GM19455 (cell line): ENCODE measurements at regions not wholly inside any gene's neighbourhood (a gene's known extent, or its start where the extent isn't known, plus 50 kb on each side); places are given as distances from the start of the nearest gene placed in this dataset.
"Not testable (repeated sequence)": the region's sequence is repeated elsewhere in the genome, so short reads cannot be mapped to it uniquely, and the experiment has no call there.

Experiments
- ATAC-seq: cut with Tn5 transposase; IDR thresholded peaks from one replicate; pipeline ENCODE4 v1.9.1; 2021; ENCODE audit not compliant: unreplicated experiment

DNA sequence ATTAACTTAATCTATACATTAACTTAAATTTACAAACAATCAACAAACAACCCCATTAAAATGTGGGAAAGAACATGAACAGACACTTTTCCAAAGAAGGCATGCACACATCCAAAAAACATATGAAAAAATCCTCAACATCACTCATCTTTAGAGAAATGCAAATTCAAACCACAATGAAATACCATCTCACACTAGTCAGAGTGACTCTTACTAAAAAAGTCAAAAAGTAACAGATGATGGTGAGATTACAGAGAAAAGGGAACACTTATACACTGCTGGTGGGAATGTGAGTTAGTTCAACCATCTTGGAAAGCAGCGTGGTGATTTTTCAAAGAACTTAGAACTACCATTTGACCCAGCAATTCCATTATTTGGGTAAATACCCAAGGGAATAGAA lies 759.2 kb upstream of the SLITRK1 start:
- no peak for ATAC-seq

DNA sequence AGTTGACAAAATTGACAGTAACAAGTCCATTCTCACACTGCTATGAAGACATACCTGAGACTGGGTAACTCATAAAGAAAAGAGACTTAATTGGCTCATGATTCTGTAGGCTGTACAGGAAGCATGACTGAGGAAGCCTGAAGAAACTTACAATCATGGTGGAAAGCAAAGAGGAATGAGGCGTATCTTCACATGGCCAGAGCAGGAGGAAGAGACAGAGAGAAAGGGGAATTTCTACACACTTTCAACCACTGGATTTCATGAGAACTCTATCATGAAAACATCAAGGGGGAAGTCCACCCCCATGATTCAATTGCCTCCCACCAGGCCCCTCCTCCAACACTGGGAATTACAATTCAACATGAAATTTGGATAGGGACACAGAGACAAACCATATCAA lies 758.4 kb upstream of the SLITRK1 start:
- ATAC-seq: no peak

DNA sequence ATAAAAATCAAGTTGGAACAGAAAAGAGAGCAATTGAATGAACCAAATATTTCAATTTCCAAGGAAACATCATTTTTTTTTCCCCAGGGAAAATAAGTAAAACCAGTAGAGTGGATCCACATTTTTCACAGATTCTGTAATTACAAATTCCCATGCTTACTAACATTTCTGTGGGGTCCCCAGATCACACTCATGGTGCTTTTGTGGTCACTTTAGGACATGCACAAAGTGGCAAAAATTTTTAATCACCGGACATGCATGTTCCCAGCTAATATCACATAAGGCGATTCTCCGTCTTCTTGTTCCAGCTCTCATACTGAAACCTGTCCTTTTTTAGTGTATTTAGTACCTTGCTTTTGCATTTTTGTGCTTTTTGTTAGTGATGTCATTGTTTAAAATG lies 748.2 kb upstream of the SLITRK1 start:
- no peak for ATAC-seq

DNA sequence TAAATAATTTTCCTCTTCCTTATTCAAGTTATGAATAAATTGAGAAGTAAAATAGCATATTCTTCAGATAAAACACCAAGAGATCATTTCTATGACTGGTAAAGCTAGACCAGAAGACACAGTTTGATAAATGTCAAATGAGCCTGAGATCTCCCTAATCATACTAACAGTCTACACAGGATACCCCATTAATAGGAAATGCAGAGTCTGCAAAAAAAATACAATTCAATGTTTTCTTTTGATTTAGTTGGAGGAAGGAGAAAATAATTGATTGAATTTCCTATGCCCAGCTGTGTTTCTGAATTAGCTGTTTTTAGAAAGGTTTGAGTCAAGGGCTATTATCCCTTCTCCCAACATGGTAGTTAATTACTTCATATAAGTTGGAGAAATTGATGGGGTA lies 734.6 kb upstream of the SLITRK1 start:
- no peak for ATAC-seq

DNA sequence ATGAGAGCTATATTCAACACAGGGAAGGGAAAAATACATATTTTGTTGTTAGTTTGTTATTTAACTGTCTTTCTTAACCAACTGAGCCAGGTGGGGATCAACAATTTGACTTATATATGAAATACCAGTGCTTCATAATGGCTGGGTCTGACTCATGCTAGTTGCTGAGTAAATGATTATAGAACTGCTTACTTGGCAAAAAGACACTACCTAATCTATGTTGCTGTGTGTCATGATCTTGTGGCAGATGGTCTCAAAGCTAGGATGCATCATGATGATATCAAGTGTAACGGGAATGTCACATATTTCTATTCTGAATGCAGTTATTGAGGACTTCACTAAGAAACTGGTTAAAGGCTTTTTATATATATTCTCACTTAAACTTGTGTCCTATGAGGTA lies 727.4 kb upstream of the SLITRK1 start:
- no peak for ATAC-seq

DNA sequence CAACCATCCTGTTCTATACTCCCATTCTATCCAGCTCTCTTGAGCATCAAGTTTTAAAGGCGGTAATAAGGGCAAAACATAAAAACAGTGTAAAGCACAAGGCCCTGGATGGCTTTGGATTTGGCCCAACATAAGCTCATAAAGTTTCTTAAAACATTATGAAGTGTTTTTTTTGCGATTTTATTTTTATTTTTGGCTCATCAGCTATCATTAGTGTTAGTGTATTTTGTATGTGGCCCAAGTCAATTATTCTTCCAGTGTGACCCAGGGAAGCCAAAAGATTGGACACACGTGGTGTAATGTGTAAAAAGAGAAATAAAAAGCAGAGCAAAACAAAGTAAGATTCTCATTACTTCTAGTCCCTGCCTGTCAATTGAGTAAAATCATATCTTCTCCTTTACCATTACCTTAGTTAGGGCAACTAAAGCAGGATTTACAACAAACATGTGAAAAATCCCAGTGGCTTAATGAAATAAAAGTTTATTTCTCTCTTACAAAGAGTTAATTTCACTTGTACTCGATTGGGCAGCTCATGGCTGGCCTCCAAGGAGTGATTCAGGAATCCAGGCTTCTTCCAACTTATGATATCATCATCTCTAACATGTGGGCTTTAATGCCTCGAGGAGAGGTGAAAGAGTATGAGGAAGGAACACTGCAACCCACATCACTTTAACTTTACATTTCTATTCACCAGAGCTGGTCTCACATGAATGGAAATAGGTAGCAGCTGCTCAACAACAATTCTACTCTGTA lies 725.2 kb upstream of the SLITRK1 start:
- ATAC-seq: no peak

DNA sequence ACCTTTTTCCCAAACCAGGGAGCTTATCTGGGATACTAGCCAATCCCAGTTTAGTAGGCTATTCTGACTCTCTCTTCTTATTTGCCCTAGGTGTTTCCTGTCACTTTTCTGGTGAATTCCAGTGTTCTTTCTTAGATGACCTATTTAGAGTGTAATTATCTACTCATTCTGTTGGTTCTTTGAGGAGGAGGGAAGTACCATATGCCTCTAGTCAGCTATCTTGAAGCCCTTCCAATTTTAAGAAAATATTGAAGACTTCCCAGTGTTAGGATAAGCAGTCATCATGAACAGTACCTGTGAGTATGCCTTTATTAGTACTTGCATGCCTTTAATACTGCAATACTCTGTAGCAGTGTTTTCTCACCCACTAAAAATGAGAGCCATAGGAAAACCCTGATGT lies 724.3 kb upstream of the SLITRK1 start:
- ATAC-seq: no peak

DNA sequence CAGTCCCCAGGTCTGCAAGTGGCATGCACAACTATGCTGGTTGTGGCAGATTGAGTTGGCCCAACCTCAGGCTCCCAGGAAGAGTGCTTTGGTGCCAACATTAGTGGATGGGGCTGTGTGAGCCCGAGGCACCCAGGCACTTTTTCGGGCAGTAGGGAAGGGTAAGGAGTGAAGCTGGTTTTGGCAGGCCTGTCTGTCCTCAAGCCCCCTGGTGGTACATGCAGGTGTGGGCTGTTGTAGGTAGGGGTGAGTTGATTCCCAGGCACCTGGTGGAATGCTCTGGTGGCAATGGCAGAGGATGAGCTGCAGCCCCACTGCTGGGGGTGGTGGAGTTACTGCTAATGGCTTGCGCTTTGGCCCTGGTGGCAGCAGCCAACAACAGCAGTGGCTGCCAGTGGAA lies 723.7 kb upstream of the SLITRK1 start:
- no peak for ATAC-seq

DNA sequence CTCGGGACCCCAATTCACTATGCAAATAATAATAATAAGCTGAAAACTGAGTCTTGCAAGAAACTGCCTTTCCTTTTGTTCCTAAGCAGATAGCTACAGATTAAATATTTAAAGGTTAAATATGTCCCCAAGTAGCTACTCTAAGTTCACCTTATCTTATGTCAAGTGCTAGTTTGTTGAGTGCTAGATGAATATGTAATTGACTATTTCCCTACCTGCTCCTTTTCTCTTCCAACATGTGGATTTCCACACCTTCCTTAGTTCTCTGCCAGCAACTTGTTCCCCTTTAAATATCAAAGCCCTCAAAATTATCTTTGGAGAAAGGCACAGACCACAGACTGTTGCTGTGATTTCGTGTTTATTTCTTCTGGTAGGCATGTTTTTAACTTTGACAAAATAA lies 709.2 kb upstream of the SLITRK1 start:
- ATAC-seq: no peak

DNA sequence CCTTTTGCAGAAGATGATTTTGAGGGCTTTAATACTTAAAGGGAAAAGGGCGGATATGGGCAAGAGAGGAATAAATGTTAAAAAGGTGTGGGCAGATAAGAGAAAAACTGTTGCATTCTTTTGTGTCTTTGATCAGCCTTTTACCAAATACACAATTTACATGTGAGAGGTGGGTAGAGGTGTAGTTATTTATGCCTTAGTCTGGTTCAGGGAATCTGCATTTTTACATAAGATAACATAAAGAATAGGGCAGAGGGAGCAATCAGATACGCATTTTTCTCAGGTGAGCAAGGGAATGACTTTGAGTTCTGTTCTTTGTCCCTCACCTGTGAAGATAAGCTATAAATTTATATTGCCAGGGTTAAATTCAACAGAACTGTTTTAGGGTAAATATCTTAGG lies 708.4 kb upstream of the SLITRK1 start:
- ATAC-seq: no peak

DNA sequence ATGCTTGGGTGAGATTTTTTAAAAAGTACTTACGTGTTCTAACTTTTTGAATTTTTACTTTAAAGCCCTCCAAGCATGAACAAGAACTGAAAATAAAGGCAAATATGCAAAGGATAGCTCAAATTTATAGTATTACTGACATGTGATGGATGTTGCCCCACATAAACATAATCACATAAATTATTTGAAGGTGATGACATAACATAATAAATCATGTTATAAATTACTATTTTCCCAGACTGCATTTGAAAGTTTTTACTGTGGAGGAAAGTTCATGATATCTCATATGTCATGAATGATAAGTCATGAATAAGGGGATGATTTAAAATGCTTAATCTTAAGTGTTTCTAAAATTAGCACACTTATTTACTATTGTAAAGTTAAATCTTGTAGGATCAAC lies 705.7 kb upstream of the SLITRK1 start:
- no peak for ATAC-seq

DNA sequence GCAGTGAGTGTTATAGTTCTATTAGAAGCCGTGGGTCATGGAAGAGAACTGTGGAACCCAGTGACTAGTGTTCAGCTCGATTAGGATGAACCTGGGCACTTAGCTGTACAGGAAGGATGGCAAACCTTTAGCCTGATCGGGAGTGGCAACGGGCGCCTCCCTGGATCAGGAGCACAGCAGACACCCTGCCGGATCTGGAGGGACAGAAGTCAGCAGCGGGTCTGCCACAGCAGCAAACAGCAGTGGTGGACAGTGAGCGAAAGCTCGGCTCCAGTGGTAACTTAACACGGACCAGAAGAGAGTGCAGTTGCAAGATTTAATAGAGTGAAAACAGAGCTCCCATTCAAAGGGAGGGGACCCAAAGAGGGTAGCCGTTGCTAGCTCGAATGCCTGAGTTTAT lies 697.6 kb upstream of the SLITRK1 start:
- ATAC-seq: not testable (repeated sequence)

DNA sequence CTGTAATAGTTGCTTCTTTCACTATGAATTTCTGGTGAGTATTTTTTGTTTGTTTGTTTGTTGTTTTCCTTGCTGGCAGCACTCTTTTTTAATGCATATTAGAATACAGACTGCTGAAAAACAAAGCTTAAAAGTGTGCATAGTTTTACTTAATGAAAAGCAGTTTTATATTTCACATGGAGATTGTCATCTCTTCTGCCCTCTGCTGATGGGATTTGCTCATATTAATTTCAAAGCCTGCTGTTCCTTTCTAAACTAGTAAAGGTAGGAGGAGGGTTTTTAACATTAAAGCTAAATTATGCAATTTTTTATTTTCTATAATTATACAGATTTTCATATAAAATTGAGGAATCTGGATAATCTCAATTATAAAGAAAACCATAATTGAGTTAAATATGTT lies 692.6 kb upstream of the SLITRK1 start:
- ATAC-seq: no peak

DNA sequence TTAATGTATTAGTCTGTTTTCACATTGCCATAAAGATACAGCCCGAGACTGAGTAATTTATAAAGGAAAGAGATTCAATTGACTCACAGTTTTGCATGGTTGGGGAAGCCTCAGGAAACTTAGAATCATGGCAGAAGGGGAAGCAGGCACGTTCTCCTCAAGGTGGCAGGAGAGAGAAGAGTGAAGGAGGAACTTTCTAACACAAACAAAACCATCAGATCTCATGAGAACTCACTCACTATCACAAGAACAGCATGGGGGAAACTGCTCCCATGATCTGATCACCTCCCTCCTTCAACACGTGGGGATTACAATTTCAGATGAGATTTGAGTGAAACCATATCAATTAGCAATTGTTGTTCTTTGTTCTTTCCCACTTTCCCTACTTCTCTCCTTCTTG lies 689.0 kb upstream of the SLITRK1 start:
- no peak for ATAC-seq

DNA sequence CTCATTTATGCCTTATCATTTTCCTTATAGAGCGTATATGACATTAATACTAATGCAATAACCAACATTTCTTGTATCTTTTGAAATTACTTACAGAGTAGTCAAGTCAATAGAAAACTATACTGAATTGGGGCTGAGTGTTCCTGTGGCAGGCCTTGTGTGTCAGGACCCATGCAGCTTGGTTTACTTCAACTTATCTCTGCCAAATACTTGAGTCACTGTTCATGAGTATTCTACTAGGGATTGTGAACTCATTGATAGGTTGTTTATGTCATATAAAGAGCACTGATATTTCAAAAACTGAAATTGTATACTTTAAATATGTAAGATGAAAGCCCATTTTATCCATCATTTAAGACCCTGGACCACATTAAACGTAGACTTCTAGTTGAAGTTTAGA lies 688.6 kb upstream of the SLITRK1 start:
- ATAC-seq: no peak

DNA sequence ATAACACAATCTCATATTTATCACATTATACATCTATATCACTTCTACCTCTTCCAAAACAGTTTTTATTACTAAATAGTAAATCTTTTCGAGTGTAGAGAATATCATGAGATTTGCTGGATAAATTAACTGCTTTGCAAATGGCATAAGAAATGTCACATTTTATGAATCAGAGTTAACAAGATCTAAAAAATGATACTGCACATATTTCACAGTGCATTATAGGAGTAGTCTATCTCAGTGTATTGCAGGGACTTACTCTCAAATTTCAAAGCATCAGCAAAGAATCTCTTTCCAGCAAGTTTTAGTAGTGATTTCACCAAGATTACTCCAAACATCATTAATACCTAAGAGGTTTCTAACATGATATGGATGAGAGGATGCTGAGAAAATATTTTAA lies 687.1 kb upstream of the SLITRK1 start:
- ATAC-seq: no peak

DNA sequence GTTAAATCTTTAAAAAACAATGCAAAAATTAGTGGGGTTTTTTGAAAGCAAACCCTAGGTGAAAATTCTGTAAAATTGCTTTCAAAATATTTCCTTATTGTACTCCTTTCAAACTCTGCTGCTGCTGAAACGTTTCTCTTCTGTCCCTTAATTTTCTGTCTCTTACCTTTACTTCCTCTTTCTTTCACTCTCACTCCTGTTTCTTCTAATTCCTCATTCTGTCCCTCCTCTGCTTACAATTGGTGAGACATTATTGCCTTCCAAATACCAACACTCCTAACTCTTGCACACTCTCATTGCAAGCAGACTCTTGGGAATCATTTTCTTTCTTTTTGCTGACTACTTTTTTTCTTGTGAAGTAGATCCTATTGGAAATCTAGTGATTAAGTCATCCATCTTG lies 685.6 kb upstream of the SLITRK1 start:
- ATAC-seq: no peak

DNA sequence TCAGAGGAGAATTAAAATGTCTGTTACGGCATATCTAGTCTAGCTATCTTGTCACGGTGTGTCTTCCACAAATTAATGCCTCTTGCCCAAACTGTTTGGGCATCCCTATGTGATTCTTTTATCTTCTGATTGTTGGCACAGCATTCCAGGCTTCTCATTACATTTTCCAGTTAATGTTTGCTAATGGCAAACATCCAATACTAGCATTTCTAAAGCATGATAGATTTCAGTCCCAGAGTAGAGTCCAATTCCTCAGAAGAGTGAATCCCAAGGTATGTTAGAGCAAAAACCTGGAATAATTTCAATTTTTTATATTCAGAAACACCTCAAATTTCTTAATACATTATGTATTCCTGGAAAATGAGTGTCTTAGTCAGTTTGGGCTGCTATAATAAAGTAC lies 684.5 kb upstream of the SLITRK1 start:
- ATAC-seq: no peak

DNA sequence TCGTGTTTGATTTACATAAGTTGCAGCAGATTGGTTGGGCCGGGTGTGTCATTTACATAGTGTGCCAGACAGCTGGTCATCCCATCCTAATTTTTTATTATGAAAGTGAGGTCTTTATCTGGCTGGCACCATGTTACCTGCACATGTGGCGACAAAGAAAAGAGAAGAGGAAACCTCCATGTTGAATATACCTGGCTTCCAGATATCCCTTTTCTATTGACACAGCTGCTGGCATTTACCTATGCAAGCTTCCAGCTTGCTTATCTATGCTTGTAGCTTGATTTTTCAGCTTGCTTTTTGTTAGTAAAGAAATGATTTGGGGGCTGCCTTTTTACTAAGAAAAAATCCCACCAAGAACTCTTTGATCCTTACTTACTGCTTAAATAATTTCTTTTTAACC lies 681.3 kb upstream of the SLITRK1 start:
- ATAC-seq: no peak

DNA sequence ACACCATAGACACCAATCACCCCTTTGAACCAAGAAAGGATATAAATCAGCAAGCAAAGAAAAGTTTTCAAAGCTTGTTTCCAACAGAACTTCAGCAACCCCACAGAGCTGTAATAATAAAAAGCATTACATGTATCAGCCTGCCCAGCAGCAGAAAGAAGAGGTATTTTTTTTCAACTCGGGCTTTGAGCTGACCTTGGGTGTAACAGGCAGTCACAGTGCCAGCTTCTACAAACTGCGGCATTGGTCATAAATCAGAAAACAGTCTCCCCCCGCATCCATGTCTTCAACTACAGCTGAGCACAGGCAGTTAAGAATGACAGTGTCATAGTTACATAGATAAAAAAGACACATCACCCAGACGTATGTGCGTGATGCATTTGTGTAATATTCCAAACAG lies 671.0 kb upstream of the SLITRK1 start:
- no peak for ATAC-seq

DNA sequence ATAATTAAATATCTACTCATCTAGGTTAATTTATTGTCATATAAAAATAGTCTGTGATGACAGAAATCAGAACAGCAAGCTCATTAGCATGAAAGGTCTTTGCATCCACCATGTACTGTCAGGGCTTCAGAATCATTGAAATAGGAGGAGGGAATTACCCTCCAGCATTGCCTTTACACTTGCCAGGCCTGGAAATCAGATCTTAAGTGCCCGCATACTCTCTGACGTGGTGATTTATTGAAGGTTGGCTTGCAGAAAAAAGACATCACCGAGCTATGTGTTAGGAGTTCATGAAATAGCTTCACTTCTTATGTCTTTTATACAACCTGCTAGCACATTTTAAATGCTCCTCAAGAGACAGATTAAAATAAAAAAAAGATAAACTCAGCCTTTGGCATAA lies 661.7 kb upstream of the SLITRK1 start:
- ATAC-seq: no peak

DNA sequence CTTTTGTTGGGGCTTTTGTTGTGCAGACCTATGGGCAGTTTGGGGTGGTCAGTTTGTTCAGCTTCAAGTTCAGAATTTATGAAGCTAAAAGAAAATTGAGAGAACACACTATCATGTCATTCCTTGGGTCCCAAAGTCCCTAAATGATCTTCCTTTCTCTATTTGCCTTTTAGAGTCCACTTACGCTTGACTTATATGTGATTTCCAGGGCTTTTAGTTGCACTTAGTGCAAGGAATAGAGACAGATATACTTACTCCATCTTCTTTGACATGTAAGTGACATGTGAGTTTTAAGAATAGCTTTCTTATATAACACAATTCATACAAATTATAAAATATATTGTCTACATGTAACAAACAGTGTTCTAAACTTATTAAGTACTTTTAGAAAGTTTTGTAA lies 660.1 kb upstream of the SLITRK1 start:
- ATAC-seq: no peak

DNA sequence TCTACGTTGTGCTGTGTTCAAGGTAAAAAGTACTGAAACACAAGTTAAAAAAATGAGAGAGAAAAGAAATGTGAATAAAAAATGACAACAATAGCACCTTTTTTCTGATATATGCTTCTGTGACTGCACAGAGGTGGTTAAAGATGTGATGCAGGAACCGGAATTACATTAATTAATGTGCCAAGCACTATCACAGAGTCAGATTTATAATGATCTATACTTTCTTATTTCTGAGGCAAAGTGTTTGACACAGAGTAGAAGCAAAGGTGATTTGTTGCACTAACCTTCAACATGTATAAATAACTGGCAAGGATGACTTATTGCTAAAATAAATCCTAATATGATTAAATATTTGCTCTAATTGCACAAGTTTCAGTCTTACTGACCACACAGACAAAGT lies 654.6 kb upstream of the SLITRK1 start:
- ATAC-seq: no peak
